GM23338 (cell line): ENCODE measurements at regions not wholly inside any gene's neighbourhood (a gene's known extent, or its start where the extent isn't known, plus 50 kb on each side); places are given as distances from the start of the nearest gene placed in this dataset.

Source experiments
- ATAC-seq: fragments of 200-7000 bp; cut with Tn5 transposase; 3 replicates; pipeline ENCODE4 v1.9.1; 2020
- DNase-seq: peaks from one replicate; pipeline ENCODE4 v3.0.0-alpha.2; 2015; ENCODE audit warnings: low spot score
- H2AFZ ChIP-seq: fragments of 200-600 bp; sonication (generic); 2 replicates; pipeline ENCODE4 v1.8.0; 2016; ENCODE audit warnings: antibody characterized with exemption, mild to moderate bottlenecking, moderate library complexity
- H3F3A ChIP-seq: fragments of 200-600 bp; sonication (generic); replicated peaks from 2 replicates; pipeline ENCODE4 v1.8.0; 2017; ENCODE audit warnings: antibody characterized with exemption, mixed run types, low read depth
- H3K27ac ChIP-seq: fragments of 200-600 bp; sonication (generic); 2 replicates; pipeline ENCODE4 v1.6.1; 2016; ENCODE audit warnings: low read depth
- H3K27me3 ChIP-seq: fragments of 200-600 bp; sonication (generic); 2 replicates; pipeline ENCODE4 v1.8.0; 2016; ENCODE audit warnings: mild to moderate bottlenecking, mixed run types, moderate library complexity; ENCODE audit not compliant: insufficient read depth
- H3K36me3 ChIP-seq: fragments of 200-600 bp; sonication (generic); 2 replicates; pipeline ENCODE4 v1.8.0; 2016; ENCODE audit warnings: mild to moderate bottlenecking; ENCODE audit not compliant: insufficient read depth
- H3K4me1 ChIP-seq: fragments of 200-600 bp; sonication (generic); 2 replicates; pipeline ENCODE4 v1.8.0; 2016; ENCODE audit warnings: mild to moderate bottlenecking, moderate library complexity; ENCODE audit not compliant: insufficient read depth
- H3K4me2 ChIP-seq: fragments of 200-600 bp; sonication (generic); 2 replicates; pipeline ENCODE4 v1.7.1; 2017; ENCODE audit warnings: mixed run types
- H3K4me3 ChIP-seq: fragments of 200-600 bp; sonication (generic); 2 replicates; pipeline ENCODE4 v1.6.1; 2016; ENCODE audit warnings: mixed run types
- H3K79me2 ChIP-seq: fragments of 200-600 bp; sonication (generic); replicated peaks from 2 replicates; pipeline ENCODE4 v1.8.0; 2017; ENCODE audit warnings: mild to moderate bottlenecking; ENCODE audit not compliant: insufficient read depth
- H3K9me2 ChIP-seq: fragments of 200-600 bp; sonication (generic); 2 replicates; pipeline ENCODE4 v1.8.0; 2017; ENCODE audit not compliant: insufficient read depth
- H4K20me1 ChIP-seq: fragments of 200-600 bp; sonication (generic); replicated peaks from 2 replicates; pipeline ENCODE4 v1.8.0; 2017; ENCODE audit warnings: mild to moderate bottlenecking; ENCODE audit not compliant: insufficient read depth
- H3K27ac Mint-ChIP-seq: 2 replicates; pipeline ENCODE4 v1.8.0; 2020; ENCODE audit warnings: inconsistent platforms, mild to moderate bottlenecking, moderate library complexity, mixed read lengths
- H3K27me3 Mint-ChIP-seq: 3 replicates; pipeline ENCODE4 v1.8.0; 2022; ENCODE audit warnings: low read depth, mild to moderate bottlenecking, moderate library complexity, mixed read lengths, inconsistent platforms; ENCODE audit not compliant: insufficient read depth, poor library complexity
- H3K36me3 Mint-ChIP-seq: 3 replicates; pipeline ENCODE4 v1.8.0; 2021; ENCODE audit warnings: low read depth, mild to moderate bottlenecking, inconsistent platforms, moderate library complexity, mixed read lengths
- H3K4me1 Mint-ChIP-seq: 3 replicates; pipeline ENCODE4 v1.8.0; 2020; ENCODE audit warnings: mild to moderate bottlenecking, inconsistent platforms, mixed read lengths
- H3K4me3 Mint-ChIP-seq: 3 replicates; pipeline ENCODE4 v1.8.0; 2021; ENCODE audit warnings: moderate library complexity, mild to moderate bottlenecking, inconsistent platforms, mixed read lengths
- H3K9me3 Mint-ChIP-seq: 3 replicates; pipeline ENCODE4 v1.8.0; 2020; ENCODE audit warnings: moderate library complexity, mild to moderate bottlenecking, inconsistent platforms, mixed read lengths
- CREB1 ChIP-seq: fragments of 250-450 bp; sonication (Bioruptor Pico); IDR thresholded peaks from 2 replicates; pipeline ENCODE4 v1.5.0; 2020; ENCODE audit warnings: low read depth, mild to moderate bottlenecking, moderate library complexity
- CTCF ChIP-seq, 2 experiments: fragments of 200-600 bp in 1 of 2; sonication (generic) in 1 of 2; conservative IDR thresholded peaks; 2 replicates each; pipeline versions ENCODE4 v1.5.1 to v1.6.1; 2016 to 2017; ENCODE audit warnings: antibody characterized with exemption in 2 of 2, low read depth in 2 of 2, mild to moderate bottlenecking in 2 of 2, moderate library complexity in 1 of 2
- ETS1 ChIP-seq: IDR thresholded peaks from 2 replicates; pipeline ENCODE4 v1.6.1; 2016; ENCODE audit warnings: antibody characterized with exemption
- EZH2 ChIP-seq: fragments of 200-600 bp; sonication (generic); IDR thresholded peaks from one replicate; pipeline ENCODE4 v1.8.0; 2017; ENCODE audit warnings: antibody characterized with exemption, mild to moderate bottlenecking, low read depth; ENCODE audit not compliant: unreplicated experiment
- EZH2phosphoT487 ChIP-seq: fragments of 200-600 bp; sonication (generic); IDR thresholded peaks from one replicate; pipeline ENCODE4 v1.8.1; 2018; ENCODE audit warnings: antibody characterized with exemption; ENCODE audit not compliant: unreplicated experiment
- JUNB ChIP-seq: IDR thresholded peaks from one replicate; pipeline ENCODE4 v1.6.1; 2016; ENCODE audit warnings: antibody characterized with exemption; ENCODE audit not compliant: unreplicated experiment
- NANOG ChIP-seq: IDR thresholded peaks from 2 replicates; pipeline ENCODE4 v1.6.1; 2016; ENCODE audit warnings: antibody characterized with exemption, borderline replicate concordance
- POLR2AphosphoS5 ChIP-seq: IDR thresholded peaks from 2 replicates; pipeline ENCODE4 v1.6.1; 2016; ENCODE audit warnings: antibody characterized with exemption, low read depth
- REST ChIP-seq: IDR thresholded peaks from one replicate; pipeline ENCODE4 v1.6.1; 2018; ENCODE audit warnings: antibody characterized with exemption; ENCODE audit not compliant: unreplicated experiment
- STAT1 ChIP-seq: IDR thresholded peaks from one replicate; pipeline ENCODE4 v1.6.1; 2016; ENCODE audit warnings: antibody characterized with exemption; ENCODE audit not compliant: unreplicated experiment
- ZNF114 ChIP-seq: fragments of 250-450 bp; sonication (Bioruptor Pico); IDR thresholded peaks from 2 replicates; pipeline ENCODE4 v1.5.0; 2020; ENCODE audit warnings: mild to moderate bottlenecking, moderate library complexity
- ZNF331 ChIP-seq: fragments of 250-450 bp; sonication (Bioruptor Pico); IDR thresholded peaks from 2 replicates; pipeline ENCODE4 v1.5.0; 2020; ENCODE audit warnings: low read depth, mild to moderate bottlenecking, moderate library complexity
- ZNF462 ChIP-seq: fragments of 250-450 bp; sonication (Bioruptor Pico); IDR thresholded peaks from 2 replicates; pipeline ENCODE4 v1.5.0; 2020; ENCODE audit warnings: mild to moderate bottlenecking, moderate library complexity

GRCh38 chr2:7997279-7997678 is 684.6 kb upstream of the ID2 start:
- Mint-ChIP-seq H3K27ac (no peak overlapping the region), H3K9me3 (no peaks in the 10 kb centered on the region), H3K27me3 (peaks cover 2% of the 10 kb centered on the region), H3K4me1 (peaks cover 11% of the 10 kb centered on the region), H3K36me3 (no peaks in the 10 kb centered on the region), H3K4me3 (no peak overlapping the region)
- Histone ChIP-seq H4K20me1 (no peaks in the 10 kb centered on the region), H2AFZ (peak overlapping the region; percentile 94; the same call in 1 of the 2 replicates), H3K27me3 (no peaks in the 10 kb centered on the region), H3F3A (no peaks in the 10 kb centered on the region), H3K27ac (no peak overlapping the region), H3K4me1 (no peaks in the 10 kb centered on the region), H3K4me3 (no peak overlapping the region), H3K4me2 (no peak overlapping the region), H3K79me2 (no peaks in the 10 kb centered on the region), H3K36me3 (no peaks in the 10 kb centered on the region), H3K9me2 (peaks cover 25% of the 10 kb centered on the region)
- no peak for DNase-seq
- ATAC-seq, result no peak
- TF ChIP-seq CTCF (conservative IDR thresholded peaks at IDR 0.05; ENCODE audit: low read depth in 2 of 2) (no peak), JUNB (no peak), REST (no peak), ZNF114 (CRISPR knock-in tag) (no peak), ETS1 (no peak), ZNF331 (no peak), EZH2 (no peak), ZNF462 (CRISPR knock-in tag) (no peak), EZH2phosphoT487 (no peak), POLR2AphosphoS5 (no peak), NANOG (no peak), STAT1 (no peak), CREB1 (no peak)
